ENCODE measurements at regions not wholly inside any gene's neighbourhood (a gene's known extent, or its start where the extent isn't known, plus 50 kb on each side); places are given as distances from the start of the nearest gene placed in this dataset.

- TF ChIP-seq CTCF (IDR thresholded peaks at IDR 0.05; ENCODE audit: poor library complexity) = no peak
- no peak for TF ChIP-seq EZH2phosphoT487 (IDR thresholded peaks at IDR 0.05; ENCODE audit: low read depth, severe bottlenecking, unreplicated experiment)
- TF ChIP-seq EZH2 (IDR thresholded peaks at IDR 0.05; ENCODE audit: borderline replicate concordance) = no peak
Measured at GRCh38 chr7:26443006-26443405, 151.3 kb downstream of the SNX10 start.

Measured in hepatocyte (in vitro differentiated cells).